Mesenchymal stem cell (in vitro differentiated cells and primary cell): ENCODE measurements at regions not wholly inside any gene's neighbourhood (a gene's known extent, or its start where the extent isn't known, plus 50 kb on each side); places are given as distances from the start of the nearest gene placed in this dataset.

Experiments used
- DNase-seq: peaks from one replicate; pipeline ENCODE4 v3.0.0-alpha.2; 2013
- H2AFZ ChIP-seq: one replicate; pipeline ENCODE4 v1.6.1; 2013; ENCODE audit warnings: low read depth, mild to moderate bottlenecking, control low read depth, inconsistent platforms, low read length, moderate library complexity
- H2AK5ac ChIP-seq: 2 replicates; pipeline ENCODE4 v1.6.1; 2013; ENCODE audit warnings: low read length, moderate library complexity, mild to moderate bottlenecking, inconsistent platforms; ENCODE audit not compliant: severe bottlenecking
- H2BK120ac ChIP-seq: one replicate; pipeline ENCODE4 v1.6.1; 2013; ENCODE audit warnings: low read depth, mild to moderate bottlenecking, inconsistent platforms, low read length, moderate library complexity
- H2BK12ac ChIP-seq, 2 experiments: one replicate each; pipeline ENCODE4 v1.6.1; 2013; ENCODE audit warnings: inconsistent platforms in 2 of 2, low read length in 2 of 2, mild to moderate bottlenecking in 2 of 2, moderate library complexity in 2 of 2, control low read depth in 1 of 2
- H2BK15ac ChIP-seq: one replicate; pipeline ENCODE4 v1.6.1; 2013; ENCODE audit warnings: mild to moderate bottlenecking, low read depth, inconsistent platforms; ENCODE audit not compliant: poor library complexity, severe bottlenecking
- H2BK5ac ChIP-seq: 2 replicates; pipeline ENCODE4 v1.6.1; 2013; ENCODE audit warnings: low read depth, mild to moderate bottlenecking, low read length, control low read depth, inconsistent platforms; ENCODE audit not compliant: poor library complexity, severe bottlenecking
- H3K14ac ChIP-seq, 2 experiments: one replicate each; pipeline ENCODE4 v1.6.1; 2013; ENCODE audit warnings: inconsistent platforms in 2 of 2, low read length in 2 of 2, control low read depth in 1 of 2, mild to moderate bottlenecking in 1 of 2, moderate library complexity in 1 of 2
- H3K18ac ChIP-seq, 2 experiments: one replicate each; pipeline ENCODE4 v1.6.1; 2013; ENCODE audit warnings: inconsistent platforms in 2 of 2, low read length in 2 of 2, control low read depth in 1 of 2, low read depth in 1 of 2, mild to moderate bottlenecking in 1 of 2
- H3K23ac ChIP-seq, 2 experiments: one replicate each; pipeline ENCODE4 v1.6.1; 2013; ENCODE audit warnings: inconsistent platforms in 2 of 2, low read length in 2 of 2, mild to moderate bottlenecking in 2 of 2, moderate library complexity in 2 of 2, control low read depth in 1 of 2
- H3K27ac ChIP-seq: 2 replicates; pipeline ENCODE4 v1.5.1; 2013; ENCODE audit warnings: mild to moderate bottlenecking, moderate library complexity, low read length, control low read depth, inconsistent platforms; ENCODE audit not compliant: poor library complexity, severe bottlenecking
- H3K27me3 ChIP-seq, 2 experiments: 2 replicates each; pipeline versions ENCODE4 v1.6.1 to v1.7.0; 2013; ENCODE audit warnings: low read length in 2 of 2, mild to moderate bottlenecking in 2 of 2, moderate library complexity in 2 of 2, control low read depth in 1 of 2, inconsistent platforms in 1 of 2; ENCODE audit not compliant: control insufficient read depth in 1 of 2, insufficient read depth in 1 of 2
- H3K36me3 ChIP-seq, 2 experiments: 2 replicates each; pipeline versions ENCODE4 v1.6.1 to v1.7.0; 2013; ENCODE audit warnings: low read length in 2 of 2, control low read depth in 1 of 2, inconsistent platforms in 1 of 2, low read depth in 1 of 2, mild to moderate bottlenecking in 1 of 2; ENCODE audit not compliant: insufficient read depth in 2 of 2, control insufficient read depth in 1 of 2
- H3K4ac ChIP-seq, 2 experiments: one replicate each; pipeline ENCODE4 v1.6.1; 2013; ENCODE audit warnings: inconsistent platforms in 2 of 2, low read length in 2 of 2, mild to moderate bottlenecking in 2 of 2, moderate library complexity in 2 of 2, control low read depth in 1 of 2, low read depth in 1 of 2
- H3K4me1 ChIP-seq: 2 replicates; pipeline ENCODE4 v1.6.1; 2013; ENCODE audit warnings: low read depth, low read length, control low read depth; ENCODE audit not compliant: control insufficient read depth, insufficient read depth
- H3K4me2 ChIP-seq: 2 replicates; pipeline ENCODE4 v1.6.1; 2013; ENCODE audit warnings: low read length, mild to moderate bottlenecking, inconsistent platforms; ENCODE audit not compliant: poor library complexity, severe bottlenecking
- H3K4me3 ChIP-seq, 2 experiments: 2 replicates each; pipeline versions ENCODE4 v1.5.1 to v1.7.0; 2013; ENCODE audit warnings: low read length in 2 of 2, mild to moderate bottlenecking in 2 of 2, control low read depth in 1 of 2, low read depth in 1 of 2; ENCODE audit not compliant: insufficient read depth in 1 of 2
- H3K79me1 ChIP-seq: replicated peaks from 2 replicates; pipeline ENCODE4 v1.6.1; 2013; ENCODE audit warnings: mild to moderate bottlenecking, control low read depth, low read length, inconsistent platforms; ENCODE audit not compliant: poor library complexity, severe bottlenecking
- H3K9ac ChIP-seq: 2 replicates; pipeline ENCODE4 v1.7.0; 2013; ENCODE audit warnings: mild to moderate bottlenecking, low read length, moderate library complexity
- H3K9me3 ChIP-seq: 2 replicates; pipeline ENCODE4 v1.7.0; 2013; ENCODE audit warnings: mild to moderate bottlenecking, low read length; ENCODE audit not compliant: control insufficient read depth
- H4K8ac ChIP-seq: one replicate; pipeline ENCODE4 v1.6.1; 2013; ENCODE audit warnings: inconsistent platforms, mild to moderate bottlenecking, low read length, moderate library complexity
- H4K91ac ChIP-seq: one replicate; pipeline ENCODE4 v1.6.1; 2013; ENCODE audit warnings: mild to moderate bottlenecking, low read length, inconsistent platforms
- WGBS: methylation state at CpG from one replicate; pipeline ENCODE4 v1.1.7; 2013; ENCODE audit warnings: mixed read lengths; 5-methylcytosine and 5-hydroxymethylcytosine counted together

GRCh38 chr7:155173905-155174304 is 103.8 kb downstream of the HTR5A start:
- DNase-seq: no peak
- Histone ChIP-seq H3K79me1 (no peaks in the 10 kb centered on the region), H3K23ac (no peak overlapping the region), H2BK120ac (no peak overlapping the region), H3K36me3 (no peaks in the 10 kb centered on the region), H3K27ac (no peak overlapping the region), H3K4me2 (no peak overlapping the region), H2BK5ac (no peak overlapping the region), H2AFZ (no peak overlapping the region), H2BK15ac (no peak overlapping the region), H3K9me3 (peaks cover 27% of the 10 kb centered on the region), H4K91ac (no peak overlapping the region), H3K9ac (no peak overlapping the region), H3K18ac (no peak overlapping the region), H3K4ac (no peak overlapping the region), H2AK5ac (no peak overlapping the region), H3K4me1 (no peaks in the 10 kb centered on the region), H3K4me3 (no peak overlapping the region), H2BK12ac (no peak overlapping the region), H3K14ac (no peak overlapping the region), H3K27me3 (peaks cover 0 to 24% of the 10 kb centered on the region in 2 experiments), H4K8ac (no peak overlapping the region)
- WGBS: 79% methylated on average over 8 of the region's 9 CpGs

- H3K14ac ChIP-seq: no peak overlapping the region
- no peaks in the 10 kb centered on the region for H3K4me1 ChIP-seq
- H3K27me3 ChIP-seq: peaks cover 0 to 4% of the 10 kb centered on the region in 2 experiments
- H3K4me2 ChIP-seq: no peak overlapping the region
- no peak overlapping the region for H3K4me3 ChIP-seq
- no peak overlapping the region for H2AK5ac ChIP-seq
- peaks cover 32% of the 10 kb centered on the region for H3K9me3 ChIP-seq
- no peaks in the 10 kb centered on the region for H3K79me1 ChIP-seq
- no peak overlapping the region for H3K4ac ChIP-seq
- no peak overlapping the region for H4K8ac ChIP-seq
- no peak overlapping the region for H4K91ac ChIP-seq
- DNase-seq: no peak
- WGBS: 57% methylated on average over 1 of the region's 2 CpGs
- no peak overlapping the region for H3K27ac ChIP-seq
- no peak overlapping the region for H2BK120ac ChIP-seq
- no peak overlapping the region for H2BK5ac ChIP-seq
- no peaks in the 10 kb centered on the region for H3K36me3 ChIP-seq
- H3K9ac ChIP-seq: no peak overlapping the region
- H3K18ac ChIP-seq: no peak overlapping the region
- no peak overlapping the region for H3K23ac ChIP-seq
- no peak overlapping the region for H2AFZ ChIP-seq
- no peak overlapping the region for H2BK15ac ChIP-seq
- no peak overlapping the region for H2BK12ac ChIP-seq
Observed at GRCh38 chr7:155178096-155178495, 108.0 kb downstream of the HTR5A start.

- Histone ChIP-seq H3K9ac (no peak overlapping the region), H2BK5ac (no peak overlapping the region), H3K4ac (no peak overlapping the region), H3K14ac (no peak overlapping the region), H4K91ac (no peak overlapping the region), H3K4me3 (no peak overlapping the region), H3K23ac (no peak overlapping the region), H3K79me1 (no peaks in the 10 kb centered on the region), H3K9me3 (peaks cover 56% of the 10 kb centered on the region), H2AK5ac (no peak overlapping the region), H2BK15ac (no peak overlapping the region), H3K18ac (no peak overlapping the region), H2BK120ac (no peak overlapping the region), H4K8ac (no peak overlapping the region), H3K4me1 (no peaks in the 10 kb centered on the region), H3K27ac (no peak overlapping the region), H2AFZ (no peak overlapping the region), H3K36me3 (no peaks in the 10 kb centered on the region), H3K4me2 (no peak overlapping the region), H2BK12ac (no peak overlapping the region), H3K27me3 (no peaks in the 10 kb centered on the region)
- no peak for DNase-seq
- 58% methylated on average over 8 of the region's 8 CpGs for WGBS
Observed at GRCh38 chr7:155181768-155182167, 111.6 kb downstream of the HTR5A start.

GRCh38 chr7:155182406-155182970 is 112.4 kb downstream of the HTR5A start:
- WGBS: 91% methylated on average over 7 of the region's 8 CpGs

More at GRCh38 chr7:155182406-155182970, 112.4 kb downstream of the HTR5A start:
- no peaks in the 10 kb centered on the region for H3K4me1 ChIP-seq
- no peak overlapping the region for H3K14ac ChIP-seq
- peaks cover 54% of the 10 kb centered on the region for H3K9me3 ChIP-seq
- no peak overlapping the region for H4K91ac ChIP-seq
- H3K27me3 ChIP-seq: no peaks in the 10 kb centered on the region
- H3K4ac ChIP-seq: no peak overlapping the region
- no peak overlapping the region for H2BK12ac ChIP-seq
- H3K23ac ChIP-seq: no peak overlapping the region
- no peak overlapping the region for H3K4me3 ChIP-seq
- DNase-seq: no peak
- H2BK5ac ChIP-seq: no peak overlapping the region
- H2BK15ac ChIP-seq: no peak overlapping the region
- H3K79me1 ChIP-seq: no peaks in the 10 kb centered on the region
- H2AFZ ChIP-seq: no peak overlapping the region
- H2BK120ac ChIP-seq: no peak overlapping the region
- H3K4me2 ChIP-seq: no peak overlapping the region
- H3K9ac ChIP-seq: no peak overlapping the region
- no peaks in the 10 kb centered on the region for H3K36me3 ChIP-seq
- H2AK5ac ChIP-seq: no peak overlapping the region
- H4K8ac ChIP-seq: no peak overlapping the region
- H3K27ac ChIP-seq: no peak overlapping the region
- H3K18ac ChIP-seq: no peak overlapping the region
